ENCODE measurements at regions not wholly inside any gene's neighbourhood (a gene's known extent, or its start where the extent isn't known, plus 50 kb on each side); places are given as distances from the start of the nearest gene placed in this dataset.
"Not testable (repeated sequence)": the region's sequence is repeated elsewhere in the genome, so short reads cannot be mapped to it uniquely, and the experiment has no call there.

DNA sequence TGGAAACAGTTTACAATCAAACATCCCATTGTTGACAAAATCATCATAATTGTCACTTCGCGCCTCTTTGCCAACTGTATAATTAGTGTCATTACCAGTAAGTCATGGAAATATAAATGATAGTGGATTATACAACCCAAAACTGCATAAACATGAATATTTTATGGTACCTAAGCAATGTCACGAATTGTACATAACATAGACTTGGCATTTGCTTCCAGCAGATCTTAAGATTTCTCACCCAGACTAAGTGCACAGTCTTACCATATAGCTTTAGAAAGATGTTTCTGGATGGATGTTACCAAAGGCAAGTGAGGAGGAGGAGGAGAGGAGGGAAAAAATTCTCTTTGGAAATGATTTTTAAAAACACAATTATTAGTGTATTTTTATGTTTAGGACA, 113.4 kb upstream of the TAS2R1 start:
- FAIRE-seq = no peak
- no peak for DNase-seq (ENCODE audit: low spot score)

DNA sequence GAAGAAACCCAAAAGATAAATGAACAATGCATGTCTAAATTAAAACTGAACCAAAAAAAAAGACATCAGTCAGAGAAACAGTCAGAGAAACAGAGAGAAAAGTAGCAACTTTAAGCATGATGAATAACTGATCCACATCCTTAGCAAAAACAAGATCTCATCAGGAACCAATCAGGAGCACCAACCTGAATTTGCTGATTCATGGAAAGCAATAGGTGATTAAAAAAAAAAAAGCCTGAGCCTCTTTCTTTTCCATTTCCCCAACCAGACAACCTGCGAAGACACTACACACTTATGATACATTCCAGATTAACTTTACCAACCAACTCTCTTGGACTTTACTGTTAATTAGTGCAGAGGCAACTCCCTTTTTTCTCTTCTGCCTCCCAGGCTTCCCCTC, 112.7 kb upstream of the TAS2R1 start:
- FAIRE-seq (no peak), DNase-seq (ENCODE audit: low spot score) (no peak)

DNA sequence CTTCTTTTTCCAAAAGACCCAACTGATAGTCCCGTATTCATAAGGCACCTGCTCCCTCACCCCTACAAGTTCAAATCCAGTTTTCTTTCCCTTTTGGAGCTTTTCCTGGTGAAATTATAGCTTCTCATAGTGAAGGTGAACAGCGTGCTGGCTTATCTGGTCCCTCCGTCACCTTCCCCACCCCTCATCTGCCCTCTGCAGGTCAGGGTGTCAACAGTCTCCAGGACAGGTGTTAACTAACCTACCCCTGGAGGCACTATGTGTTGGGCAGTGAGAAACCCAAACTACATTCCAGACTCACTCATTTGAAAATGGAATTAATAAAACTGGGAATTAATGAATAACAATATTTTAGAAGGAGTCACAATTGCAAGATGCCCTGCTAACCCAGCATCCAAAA, 109.0 kb upstream of the TAS2R1 start:
- DNase-seq (ENCODE audit: low spot score) (no peak), FAIRE-seq (no peak)

DNA sequence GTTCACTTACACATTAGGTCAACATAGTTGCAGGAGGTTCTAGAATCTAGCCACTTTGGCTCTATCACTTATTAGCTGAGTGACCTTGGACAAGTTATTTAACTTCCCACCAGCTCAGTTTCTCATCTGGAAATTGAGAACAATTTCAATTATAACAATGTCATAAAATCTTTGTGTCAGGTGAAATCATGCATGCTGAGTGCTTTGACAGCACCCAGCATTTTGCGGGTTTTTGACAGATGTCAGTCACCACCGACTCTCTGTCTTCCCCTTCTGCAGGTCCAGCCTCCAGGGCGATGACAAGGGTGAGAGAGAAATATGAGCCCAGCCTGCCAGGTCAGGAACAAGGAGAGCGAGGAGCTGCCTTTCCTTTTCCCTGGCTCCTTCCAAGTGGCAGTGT, 107.1 kb upstream of the TAS2R1 start:
- FAIRE-seq = no peak

DNA sequence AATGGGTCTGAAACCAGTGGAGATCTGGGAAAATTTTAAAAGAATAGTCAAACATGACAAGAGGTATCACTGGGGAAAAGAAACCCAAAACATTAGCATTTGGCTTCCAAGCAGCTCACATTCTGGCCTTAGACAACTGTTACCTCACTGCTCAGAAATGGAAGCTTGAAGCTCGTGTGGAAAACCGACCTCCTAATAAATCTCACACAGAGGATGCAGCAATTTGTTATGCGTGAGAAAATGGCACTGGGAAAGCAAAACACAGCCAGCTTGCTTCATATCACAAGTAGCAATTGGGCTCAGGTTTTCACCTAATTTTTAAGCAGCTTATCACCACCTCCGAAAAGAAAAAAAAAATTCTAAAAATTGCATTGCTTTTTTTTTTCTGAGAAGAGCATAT, 103.3 kb upstream of the TAS2R1 start:
- no peak for FAIRE-seq
- DNase-seq (ENCODE audit: low spot score) = no peak

More for the DNA sequence above, 107.1 kb upstream of the TAS2R1 start:
- DNase-seq (ENCODE audit: low spot score) = no peak

DNA sequence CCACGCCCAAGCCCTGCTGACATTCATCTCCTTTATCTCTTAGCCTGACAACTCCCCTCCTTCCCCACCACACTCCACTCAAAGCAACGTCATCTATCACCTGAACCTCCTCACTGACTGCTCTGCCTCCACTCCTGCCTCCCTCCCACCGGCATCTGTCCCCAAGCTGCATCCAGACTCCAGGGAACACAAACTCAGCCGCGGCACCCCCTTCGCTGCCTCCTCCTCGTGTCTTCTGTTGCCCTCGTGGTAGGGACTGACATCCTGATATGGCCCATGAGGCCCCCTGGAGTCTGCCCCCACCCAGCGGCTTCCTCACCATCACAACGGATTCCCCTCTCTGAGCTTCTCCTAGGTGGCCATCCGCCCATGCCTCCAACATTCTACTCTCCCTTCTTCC, 101.0 kb upstream of the TAS2R1 start:
- FAIRE-seq (no peak), DNase-seq (ENCODE audit: low spot score) (no peak)

DNA sequence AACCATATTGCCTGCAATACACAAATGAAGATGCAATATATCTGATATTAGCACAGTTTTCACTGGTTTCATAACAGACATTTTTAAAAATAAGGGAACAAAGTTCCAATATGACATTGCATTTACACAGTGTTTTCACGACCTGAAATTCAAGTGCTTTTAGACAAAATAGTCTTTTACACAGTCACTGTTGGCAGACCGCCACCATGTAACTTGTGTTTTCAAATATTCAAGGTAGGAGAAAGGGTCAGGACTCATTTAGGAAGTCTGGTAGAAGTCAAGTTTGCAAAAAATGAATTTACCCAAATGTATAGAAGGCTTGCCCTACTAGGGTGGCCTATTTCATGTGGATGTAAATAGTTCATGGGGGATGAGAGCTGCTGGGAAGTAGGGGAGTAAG, 98.1 kb upstream of the TAS2R1 start:
- DNase-seq (ENCODE audit: low spot score) (no peak), FAIRE-seq (no peak)

DNA sequence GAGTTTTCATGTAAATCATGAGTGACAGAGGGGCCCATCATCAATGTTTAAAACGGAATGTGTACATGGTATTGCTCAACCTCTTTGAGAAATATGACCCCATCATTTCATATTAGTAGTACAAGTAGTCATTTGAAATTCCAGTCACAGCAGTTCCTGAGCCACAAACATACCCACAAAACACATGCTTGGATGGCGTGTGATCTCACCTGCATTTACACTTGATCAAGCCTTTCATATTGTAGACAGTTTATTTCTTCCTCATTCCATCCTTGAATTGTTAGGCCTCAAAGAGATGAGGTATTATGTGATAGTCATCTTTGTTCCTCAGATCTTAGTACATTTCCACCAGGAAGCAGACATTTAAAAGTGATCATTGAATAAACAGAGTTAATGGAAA, 96.8 kb upstream of the TAS2R1 start:
- no peak for DNase-seq (ENCODE audit: low spot score)
- FAIRE-seq = no peak

DNA sequence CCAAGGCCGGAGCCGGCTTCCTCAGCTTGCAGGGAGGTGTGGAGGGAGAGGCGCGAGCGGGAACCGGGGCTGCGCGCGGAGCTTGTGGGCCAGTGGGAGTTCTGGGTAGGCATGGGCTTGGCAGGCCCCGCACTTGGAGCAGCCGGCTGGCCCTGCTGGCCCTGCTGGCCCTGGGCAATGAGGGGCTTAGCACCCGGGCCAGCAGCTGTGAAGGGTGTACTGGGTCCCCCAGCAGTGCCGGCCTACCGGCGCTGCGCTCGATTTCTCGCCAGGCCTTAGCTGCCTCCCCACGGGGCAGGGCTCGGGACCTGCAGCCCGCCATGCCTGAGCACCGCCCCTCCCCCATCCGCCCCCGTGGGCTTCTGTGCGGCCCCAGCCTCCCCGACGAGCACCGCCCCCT, 95.1 kb upstream of the TAS2R1 start:
- FAIRE-seq = not testable (repeated sequence)

DNA sequence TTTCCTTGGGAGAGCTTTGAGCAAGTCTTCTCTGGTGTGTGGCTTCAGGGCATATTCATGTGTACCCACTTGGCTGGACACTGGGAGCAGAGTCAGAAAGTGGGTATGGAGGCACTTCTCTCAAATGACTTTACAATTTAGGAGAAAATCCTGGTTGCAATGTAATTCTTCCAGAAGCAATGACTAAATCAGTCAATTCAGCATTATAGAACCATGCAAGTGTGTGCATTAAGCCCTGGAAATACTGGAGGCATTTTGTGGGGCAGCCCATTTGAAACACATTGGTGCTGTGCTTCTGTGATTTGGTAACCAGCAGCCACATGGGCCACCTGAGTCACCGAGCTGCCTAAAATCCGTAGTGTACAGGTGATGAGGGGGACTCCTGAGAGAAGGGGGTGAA, 94.6 kb upstream of the TAS2R1 start:
- no peak for FAIRE-seq
- no peak for DNase-seq (ENCODE audit: low spot score)

More for the DNA sequence above, 95.1 kb upstream of the TAS2R1 start:
- not testable (repeated sequence) for DNase-seq (ENCODE audit: low spot score)

DNA sequence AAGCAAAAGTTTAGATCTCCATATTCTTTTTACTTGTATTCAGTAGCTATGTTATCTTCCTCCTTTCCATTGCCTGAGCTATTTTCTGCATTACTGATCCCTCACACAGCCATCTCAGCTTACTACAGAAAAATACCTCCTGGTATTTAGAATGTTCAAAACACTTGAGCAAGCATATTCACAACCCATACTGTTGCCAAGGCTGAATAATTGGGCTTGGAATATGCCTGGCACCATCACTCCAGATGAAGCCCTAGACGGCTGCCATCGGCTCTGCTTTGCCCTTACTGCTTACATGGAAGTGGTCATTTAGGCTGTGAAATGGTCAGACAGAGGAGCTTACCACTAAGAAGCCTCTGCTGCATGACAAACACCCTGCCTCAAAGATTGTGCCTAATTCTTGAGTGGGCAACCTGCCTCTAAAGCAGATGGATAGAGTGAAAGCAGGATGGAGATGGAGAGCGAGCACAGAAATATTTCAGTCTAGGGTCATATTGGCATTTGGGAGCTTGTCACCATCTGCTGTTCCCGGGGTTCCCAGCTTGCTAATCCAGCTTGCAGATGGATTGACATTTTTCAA, 92.5 kb upstream of the TAS2R1 start:
- no peak for FAIRE-seq
- DNase-seq (ENCODE audit: low spot score) = no peak

DNA sequence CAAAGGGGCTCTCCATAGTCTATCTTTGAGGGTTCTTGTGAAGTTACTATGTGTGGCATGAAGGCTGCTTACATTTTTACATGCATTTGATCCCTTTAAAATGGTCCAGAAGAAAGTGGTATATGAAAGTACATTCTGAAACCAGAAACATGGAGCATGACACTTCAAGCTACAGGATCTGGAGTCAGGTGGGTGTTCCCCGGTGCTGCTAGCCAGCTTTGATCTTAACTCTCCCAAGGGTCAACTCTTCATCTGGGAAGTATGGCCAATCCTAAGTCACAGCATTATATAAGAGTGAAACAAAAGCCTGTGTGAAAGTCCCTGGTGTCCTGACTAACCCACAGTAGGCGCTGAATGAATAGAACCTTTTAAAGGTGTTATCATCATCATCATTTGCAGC, 91.0 kb upstream of the TAS2R1 start:
- no peak for FAIRE-seq

DNA sequence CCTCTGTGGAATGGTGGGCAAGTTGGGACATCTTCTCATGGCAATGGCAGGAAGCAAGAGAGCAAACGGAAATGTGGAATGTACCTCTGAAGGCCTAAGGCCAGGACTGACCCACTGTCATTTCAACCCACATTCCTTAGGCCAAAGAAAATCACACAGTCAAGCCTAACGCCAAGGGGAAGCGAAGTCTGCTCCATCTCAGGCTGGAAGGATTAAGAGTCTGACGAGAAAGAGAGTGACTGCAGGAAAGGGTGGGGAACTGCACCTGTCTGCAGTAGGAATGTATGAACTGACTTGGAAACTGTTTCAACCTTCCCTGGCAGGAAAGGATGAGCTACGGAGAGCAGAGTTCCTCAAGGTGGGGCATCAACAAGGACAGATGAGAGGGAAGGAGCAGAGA, 90.2 kb upstream of the TAS2R1 start:
- DNase-seq (ENCODE audit: low spot score) (no peak), FAIRE-seq (no peak)

More for the DNA sequence above, 91.0 kb upstream of the TAS2R1 start:
- no peak for DNase-seq (ENCODE audit: low spot score)

DNA sequence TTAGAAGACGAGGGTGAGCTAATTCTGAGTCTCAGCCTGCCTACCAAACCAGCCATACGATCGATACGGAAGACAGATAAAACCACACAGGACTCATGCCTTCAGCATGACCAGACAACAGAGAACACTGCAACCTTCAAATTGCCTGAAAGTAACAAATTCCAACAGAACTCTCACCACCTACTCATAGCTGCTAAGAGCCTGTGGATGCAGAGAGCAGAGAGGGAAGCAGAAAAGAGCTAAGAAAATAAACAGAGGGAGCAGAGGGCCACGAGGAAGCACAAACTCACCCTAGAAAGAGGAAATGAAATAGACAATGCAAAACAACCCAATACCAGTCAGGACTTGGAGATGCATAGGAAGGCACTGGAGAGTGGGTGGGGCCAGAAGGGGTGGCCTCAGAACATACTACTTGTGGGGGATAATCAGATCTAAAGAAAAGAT, 86.7 kb upstream of the TAS2R1 start:
- peak; percentile 28 for DNase-seq (ENCODE audit: low spot score)
- FAIRE-seq = no peak

DNA sequence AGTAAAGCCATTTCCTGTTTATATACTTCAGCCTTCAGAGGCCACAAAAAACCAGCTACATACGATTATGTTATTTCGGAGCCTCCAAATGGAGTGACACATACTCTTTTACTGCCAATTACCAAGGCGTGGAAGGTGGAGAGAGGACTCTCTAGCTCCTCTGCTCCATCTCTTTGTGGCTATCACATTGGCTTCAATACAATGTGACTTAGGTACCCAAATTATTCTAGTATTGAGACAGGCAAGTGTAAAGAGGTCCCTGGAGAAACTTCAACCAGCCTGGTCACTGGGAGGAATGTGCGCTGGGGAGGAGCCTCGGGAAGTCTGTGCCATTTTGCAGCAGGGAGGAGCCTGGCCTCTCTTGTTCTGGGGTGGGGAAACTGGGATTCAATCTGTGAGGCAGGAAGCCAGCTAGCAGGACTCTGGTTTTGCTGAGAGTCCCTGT, 85.8 kb upstream of the TAS2R1 start:
- no peak for DNase-seq (ENCODE audit: low spot score)
- no peak for FAIRE-seq

DNA sequence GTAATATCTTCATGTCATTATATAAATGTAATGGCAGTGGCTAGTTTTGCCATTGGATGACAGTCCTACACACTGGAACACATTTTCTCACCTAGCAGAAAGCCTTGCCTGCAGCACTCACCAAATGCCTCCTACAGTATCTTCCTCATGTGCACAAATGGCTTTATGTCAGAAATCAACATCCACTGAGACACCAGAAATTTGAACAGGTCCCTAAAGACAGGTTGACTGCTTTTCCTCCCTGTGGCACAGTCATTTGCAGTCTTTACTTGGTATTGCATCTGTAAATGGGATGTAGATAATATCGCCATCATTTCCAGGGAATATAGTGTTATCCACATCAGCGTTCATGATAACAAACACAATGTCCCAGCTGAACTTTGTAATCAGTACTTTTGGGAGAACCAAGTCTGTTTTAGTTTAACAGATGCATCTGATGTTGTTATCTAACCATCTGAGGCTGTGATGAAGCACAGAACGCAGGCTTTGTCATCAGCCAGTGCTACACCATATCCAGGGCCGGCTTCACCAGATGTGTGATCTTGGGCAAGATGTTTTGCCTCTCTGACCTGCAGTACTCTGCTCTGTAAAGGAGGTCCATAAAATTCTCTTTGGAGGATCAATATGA, 83.9 kb upstream of the TAS2R1 start:
- DNase-seq (ENCODE audit: low spot score) = no peak
- FAIRE-seq = no peak

DNA sequence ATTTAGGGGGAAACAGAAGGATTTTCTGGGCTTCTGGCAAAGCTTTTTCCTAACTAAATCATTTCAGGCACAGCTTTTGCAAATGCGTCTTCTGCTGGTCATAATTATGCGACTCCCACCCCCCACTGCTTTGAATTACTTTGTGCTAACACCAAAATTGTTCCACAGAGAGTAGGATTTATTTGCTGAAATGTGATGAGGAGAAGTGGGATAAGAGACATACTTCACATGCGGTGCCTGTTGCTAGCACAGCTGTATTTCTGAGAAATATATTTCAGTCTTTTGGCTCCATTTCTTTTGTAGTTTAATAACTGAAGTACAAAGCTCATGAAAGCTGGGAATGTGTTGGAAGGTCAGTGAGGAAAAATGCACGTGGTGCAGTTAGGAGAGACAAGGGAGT, 83.2 kb upstream of the TAS2R1 start:
- DNase-seq (ENCODE audit: low spot score) (no peak), FAIRE-seq (no peak)

DNA sequence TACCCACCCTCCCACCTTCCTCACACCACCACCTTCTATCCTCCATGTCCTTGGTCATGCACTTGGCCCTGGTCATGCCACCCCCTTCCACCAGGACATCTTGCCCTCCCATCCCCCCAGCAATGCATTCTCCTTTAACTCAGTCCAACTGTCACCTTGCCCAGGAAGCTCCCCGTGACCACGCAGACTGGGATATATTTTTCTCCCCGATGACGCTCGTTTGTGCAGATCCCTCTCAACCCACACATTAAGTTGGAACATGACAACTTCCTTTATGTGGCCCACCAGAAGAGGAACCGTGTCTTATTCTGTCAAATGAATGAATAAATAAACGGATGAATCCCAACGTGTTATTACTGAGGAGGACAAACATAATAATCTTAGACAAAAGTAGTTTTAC, 82.8 kb upstream of the TAS2R1 start:
- DNase-seq (ENCODE audit: low spot score) = no peak

DNA sequence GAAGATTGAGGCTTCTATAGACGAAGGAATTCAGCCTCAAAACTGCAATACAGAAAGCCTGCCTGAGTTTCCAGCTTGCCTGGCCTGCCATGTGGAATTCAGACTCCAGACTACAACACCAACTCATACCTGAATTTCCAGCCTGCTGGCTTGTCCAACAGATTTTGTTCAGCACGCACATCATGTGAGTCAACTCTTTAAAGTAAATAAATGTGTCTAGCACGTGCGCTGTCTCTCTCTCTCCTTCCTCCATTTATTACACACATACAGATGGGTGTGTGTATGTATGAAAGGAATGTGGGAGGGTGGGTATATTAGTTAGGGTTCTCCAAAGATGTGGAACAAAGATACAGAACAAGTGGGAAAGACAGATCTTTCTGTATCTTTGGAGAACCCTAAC, 82.4 kb upstream of the TAS2R1 start:
- DNase-seq (ENCODE audit: low spot score) (peak; percentile 59), FAIRE-seq (no peak)

More for the DNA sequence above, 82.8 kb upstream of the TAS2R1 start:
- no peak for FAIRE-seq

DNA sequence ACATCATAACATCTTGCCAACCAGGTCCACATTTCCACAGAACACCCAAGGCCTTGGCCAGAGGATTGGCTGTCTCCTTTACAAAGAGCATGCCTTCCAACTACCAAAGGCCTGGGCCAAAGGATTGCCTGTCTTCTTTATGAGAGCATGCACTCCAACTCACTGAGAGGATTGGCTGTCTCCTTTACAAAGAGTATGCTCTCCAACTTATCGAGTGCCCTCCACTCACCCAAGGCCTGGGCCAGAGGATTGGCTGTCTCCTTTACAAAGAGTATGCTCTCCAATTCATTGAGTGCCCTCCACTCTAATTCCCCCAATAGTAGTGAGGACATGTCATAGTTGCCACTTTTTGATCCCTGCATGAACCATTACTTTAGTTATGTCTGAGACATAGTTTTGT, 79.9 kb upstream of the TAS2R1 start:
- FAIRE-seq = no peak
- DNase-seq (ENCODE audit: low spot score) = no peak

DNA sequence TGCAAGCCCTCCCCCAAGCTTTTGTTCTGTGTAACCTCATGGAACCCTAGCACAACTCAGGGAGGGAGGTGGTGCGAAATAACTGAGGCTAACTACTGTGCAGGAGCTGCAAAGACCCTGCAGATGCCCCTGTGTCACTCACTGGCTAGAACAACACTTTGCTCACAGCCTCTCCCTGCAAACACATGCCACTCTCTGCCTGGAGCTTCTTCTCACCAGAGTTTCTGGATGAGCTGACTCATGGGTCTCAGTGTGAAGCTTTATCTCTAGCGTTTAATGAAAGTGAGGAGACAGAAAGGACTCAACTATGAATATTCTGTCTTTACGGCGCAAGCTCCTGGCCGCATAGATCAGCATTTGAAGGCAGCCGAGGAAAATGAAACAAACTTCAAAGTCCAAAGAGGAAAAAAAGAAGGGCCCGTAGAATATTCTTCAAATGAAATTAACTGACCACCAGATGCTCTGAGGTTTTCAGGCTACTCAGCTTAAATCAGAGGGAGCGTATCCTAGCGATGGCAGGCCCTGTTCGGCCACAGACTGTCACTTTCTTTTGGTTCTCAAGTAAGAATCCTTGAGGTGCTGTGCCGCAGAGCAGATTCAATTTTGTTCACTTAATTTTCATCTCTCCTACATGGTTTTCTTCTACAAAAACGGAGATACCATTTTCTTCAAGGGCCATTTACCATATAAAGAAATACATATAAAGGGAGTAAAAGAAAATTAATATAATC, 77.7 kb upstream of the TAS2R1 start:
- FAIRE-seq = no peak
- DNase-seq (ENCODE audit: low spot score) = no peak

DNA sequence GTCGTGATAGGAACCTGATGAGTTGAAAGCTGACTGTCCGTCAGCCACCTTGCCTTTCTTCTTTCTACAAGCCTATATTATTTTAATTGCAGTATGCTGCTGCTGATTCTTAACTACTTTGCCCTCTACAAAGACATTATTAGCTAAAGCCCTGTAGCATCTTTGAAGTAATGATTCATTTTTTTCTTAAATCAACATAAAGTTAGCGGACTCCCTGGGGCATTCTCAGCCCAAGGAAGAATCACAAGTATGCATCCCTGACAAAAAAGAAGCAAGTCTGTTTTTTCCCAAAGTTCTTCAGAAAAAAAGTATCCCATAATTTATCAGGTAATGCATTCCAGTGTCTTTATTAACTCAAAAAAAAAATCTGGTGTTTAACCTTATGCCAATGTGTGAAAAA, 69.5 kb upstream of the TAS2R1 start:
- DNase-seq (ENCODE audit: low spot score) = no peak
- no peak for FAIRE-seq

DNA sequence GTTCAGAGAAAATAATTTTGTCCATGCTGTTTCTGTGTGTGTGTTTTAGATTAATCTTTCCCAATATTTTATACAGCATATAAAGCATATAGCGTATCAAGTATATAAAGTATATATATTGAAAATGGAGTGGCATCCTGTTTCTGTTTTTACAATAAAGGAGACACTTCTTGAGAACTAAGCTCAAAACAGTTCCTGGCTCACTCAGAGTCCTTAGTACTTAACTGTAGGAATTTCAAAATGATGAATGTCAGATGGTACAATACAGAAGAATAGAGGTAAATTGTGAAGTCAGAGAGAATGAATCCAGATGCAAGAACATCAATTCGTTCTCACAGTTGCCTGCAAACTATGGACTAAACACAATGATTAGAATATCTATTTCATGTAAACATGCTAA, 68.7 kb upstream of the TAS2R1 start:
- no peak for DNase-seq (ENCODE audit: low spot score)
- FAIRE-seq = no peak
